GM12872 (cell line): ENCODE measurements at regions not wholly inside any gene's neighbourhood (a gene's known extent, or its start where the extent isn't known, plus 50 kb on each side); places are given as distances from the start of the nearest gene placed in this dataset.

Experiments used
- TF ChIP-seq, protein P1 (sequence below): IDR thresholded peaks from 3 replicates; pipeline ENCODE4 v1.5.1; 2011; ENCODE audit warnings: low read depth, mild to moderate bottlenecking, low read length, moderate library complexity; ENCODE audit not compliant: insufficient read depth

DNA sequence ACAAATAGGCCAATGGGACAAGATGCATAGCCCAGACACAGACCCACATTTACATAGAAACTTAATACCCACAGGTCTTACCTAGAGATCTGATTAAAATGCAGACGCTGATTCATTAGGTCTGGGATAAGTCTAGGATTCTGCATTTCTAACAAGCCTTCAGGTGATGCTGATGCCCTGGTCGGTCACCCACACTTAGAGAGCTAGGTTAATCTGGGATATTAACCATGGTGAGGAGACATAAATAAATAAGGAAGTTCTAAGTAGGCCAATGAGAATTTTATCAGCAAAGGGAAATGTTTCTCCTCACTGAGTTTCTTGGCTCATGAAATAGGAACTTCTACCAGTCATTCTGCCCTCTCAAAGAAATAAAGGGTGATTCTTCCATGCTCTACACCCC, 120.1 kb downstream of the BMP4 start:
- TF ChIP-seq, protein P1, sequence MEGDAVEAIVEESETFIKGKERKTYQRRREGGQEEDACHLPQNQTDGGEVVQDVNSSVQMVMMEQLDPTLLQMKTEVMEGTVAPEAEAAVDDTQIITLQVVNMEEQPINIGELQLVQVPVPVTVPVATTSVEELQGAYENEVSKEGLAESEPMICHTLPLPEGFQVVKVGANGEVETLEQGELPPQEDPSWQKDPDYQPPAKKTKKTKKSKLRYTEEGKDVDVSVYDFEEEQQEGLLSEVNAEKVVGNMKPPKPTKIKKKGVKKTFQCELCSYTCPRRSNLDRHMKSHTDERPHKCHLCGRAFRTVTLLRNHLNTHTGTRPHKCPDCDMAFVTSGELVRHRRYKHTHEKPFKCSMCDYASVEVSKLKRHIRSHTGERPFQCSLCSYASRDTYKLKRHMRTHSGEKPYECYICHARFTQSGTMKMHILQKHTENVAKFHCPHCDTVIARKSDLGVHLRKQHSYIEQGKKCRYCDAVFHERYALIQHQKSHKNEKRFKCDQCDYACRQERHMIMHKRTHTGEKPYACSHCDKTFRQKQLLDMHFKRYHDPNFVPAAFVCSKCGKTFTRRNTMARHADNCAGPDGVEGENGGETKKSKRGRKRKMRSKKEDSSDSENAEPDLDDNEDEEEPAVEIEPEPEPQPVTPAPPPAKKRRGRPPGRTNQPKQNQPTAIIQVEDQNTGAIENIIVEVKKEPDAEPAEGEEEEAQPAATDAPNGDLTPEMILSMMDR: no peak

DNA sequence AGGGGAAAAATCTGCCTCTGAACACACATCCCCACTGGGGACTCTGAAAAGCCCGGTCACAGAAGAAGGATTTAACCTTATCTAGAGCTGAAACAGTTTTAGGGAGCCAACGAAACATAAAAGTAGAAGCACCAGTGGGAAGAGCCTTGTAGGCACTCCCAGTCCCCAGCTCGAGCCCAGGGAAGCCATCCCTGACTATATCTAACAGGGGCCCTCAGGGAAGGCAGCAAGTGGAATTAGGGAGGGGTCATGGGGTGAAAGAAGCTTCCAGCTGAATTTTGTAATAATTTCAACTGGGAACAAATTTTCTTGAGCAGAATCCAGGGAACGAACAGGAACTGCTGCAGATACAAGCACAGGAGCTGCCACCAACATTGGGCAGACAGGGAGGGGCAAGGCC, 127.8 kb downstream of the BMP4 start:
- TF ChIP-seq, protein P1: no peak

DNA sequence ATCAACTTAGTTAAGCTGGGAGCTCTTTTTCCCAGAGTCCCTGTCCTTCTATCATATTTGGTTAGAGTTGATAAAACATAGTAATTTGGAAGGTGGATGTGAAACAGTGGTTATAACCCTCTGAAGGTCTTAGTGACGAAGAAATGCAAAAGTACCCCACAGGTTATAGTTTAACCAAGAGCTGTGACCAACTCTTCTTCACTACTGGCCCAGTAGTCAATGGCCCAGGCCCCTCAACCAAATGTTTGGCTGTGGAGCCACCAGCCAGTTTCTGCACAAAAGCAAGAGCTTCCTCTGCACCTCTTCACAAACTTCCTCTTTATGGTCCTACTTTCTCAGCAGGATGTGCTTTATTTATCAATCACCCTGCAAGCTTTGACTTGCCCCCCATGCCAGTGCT, 132.6 kb downstream of the BMP4 start:
- TF ChIP-seq, protein P1: no peak

GRCh38 chr14:53814392-53814791, 142.2 kb downstream of the BMP4 start:
- TF ChIP-seq, protein P1: no peak

DNA sequence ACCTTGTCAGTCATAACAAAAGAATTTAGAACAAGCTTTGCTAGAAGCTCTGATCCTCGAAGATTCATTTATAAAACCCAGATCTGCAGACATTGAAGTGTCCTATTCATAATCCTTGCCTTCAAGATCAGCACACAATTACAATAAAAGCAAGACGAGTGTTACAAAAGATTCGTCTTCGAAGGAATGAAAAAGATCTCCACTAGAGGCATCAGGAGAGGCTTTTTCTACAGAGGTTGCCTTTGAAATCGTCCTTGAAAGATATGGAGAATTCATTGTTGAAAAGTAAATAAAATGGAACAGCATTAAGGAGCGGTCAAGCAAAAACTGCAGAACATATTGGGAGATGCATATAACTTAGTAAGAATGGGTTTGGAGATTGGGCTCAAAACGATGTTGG, 146.4 kb downstream of the BMP4 start:
- TF ChIP-seq, protein P1: no peak

DNA sequence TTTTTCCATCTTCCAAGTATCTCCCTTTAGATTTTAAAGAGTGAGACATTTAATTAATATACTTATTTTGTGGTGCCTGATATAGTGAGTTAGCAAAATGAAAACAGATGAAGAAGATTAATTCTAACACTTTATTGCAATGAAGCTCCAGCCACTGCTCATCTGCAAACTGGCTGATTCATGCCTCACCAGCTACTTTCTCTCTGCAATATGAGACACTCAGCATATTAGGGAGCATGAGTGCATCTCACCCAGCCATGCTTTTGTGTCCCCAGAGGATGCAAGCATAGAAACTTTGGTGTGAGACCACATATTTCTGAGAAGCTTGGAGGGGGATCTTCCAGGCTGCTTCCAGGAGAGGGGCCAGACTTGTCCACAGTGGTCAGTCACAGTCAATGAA, 148.6 kb downstream of the BMP4 start:
- TF ChIP-seq, protein P1: no peak

DNA sequence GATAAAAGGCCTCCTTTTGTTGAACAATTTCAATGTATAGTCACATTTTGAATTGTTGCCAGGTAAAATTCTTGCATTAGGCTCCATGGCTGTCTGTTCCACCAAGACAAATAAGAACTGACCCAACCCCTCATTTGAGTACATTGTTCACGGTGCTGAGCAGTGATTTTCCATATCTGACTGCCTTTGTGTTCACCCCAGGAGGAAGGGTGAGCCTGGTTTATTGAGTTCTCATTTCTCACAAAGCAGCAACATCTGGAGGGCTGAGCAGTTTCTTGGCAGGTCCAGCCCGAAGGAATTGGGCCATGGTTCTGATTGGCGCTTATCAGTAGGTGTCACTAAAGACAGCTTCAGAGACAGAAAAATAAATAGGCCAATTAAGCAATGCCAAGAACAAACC, 149.1 kb downstream of the BMP4 start:
- TF ChIP-seq, protein P1: no peak

DNA sequence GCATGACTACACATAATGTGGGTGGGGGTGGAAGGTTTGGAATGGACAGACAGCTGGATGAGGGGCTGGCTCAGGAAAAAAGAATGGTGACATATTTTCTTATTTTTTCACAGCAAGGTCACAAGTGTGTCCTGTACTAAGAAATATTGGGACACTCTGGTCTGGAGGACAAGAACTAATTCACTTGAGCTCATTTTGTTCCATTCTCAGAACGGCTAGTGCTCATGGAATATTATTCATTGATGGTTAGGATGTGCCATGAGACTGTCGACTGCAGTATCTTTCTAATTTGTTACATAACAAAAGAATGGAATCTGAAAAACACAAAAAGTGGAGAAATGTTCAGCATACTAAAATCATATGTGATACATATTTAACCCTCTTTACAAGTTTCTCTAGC, 149.5 kb downstream of the BMP4 start:
- TF ChIP-seq, protein P1: no peak
